Nephron progenitor cell (in vitro differentiated cells): ENCODE measurements at regions not wholly inside any gene's neighbourhood (a gene's known extent, or its start where the extent isn't known, plus 50 kb on each side); places are given as distances from the start of the nearest gene placed in this dataset.

Experiments
- DNase-seq: peaks from one replicate; pipeline ENCODE4 v3.0.0; 2021
- H3K27ac Mint-ChIP-seq: 2 replicates; pipeline ENCODE4 v1.8.0; 2021; ENCODE audit warnings: mild to moderate bottlenecking, moderate library complexity, mixed read lengths
- H3K27me3 Mint-ChIP-seq: 2 replicates; pipeline ENCODE4 v1.8.0; 2021; ENCODE audit warnings: mild to moderate bottlenecking, low read depth, mixed read lengths; ENCODE audit not compliant: poor library complexity
- H3K36me3 Mint-ChIP-seq: 2 replicates; pipeline ENCODE4 v1.8.0; 2021; ENCODE audit warnings: low read depth, mixed read lengths
- H3K4me1 Mint-ChIP-seq: 2 replicates; pipeline ENCODE4 v1.8.0; 2021; ENCODE audit warnings: mixed read lengths
- H3K4me3 Mint-ChIP-seq: 2 replicates; pipeline ENCODE4 v1.8.0; 2021; ENCODE audit warnings: mild to moderate bottlenecking, moderate library complexity, mixed read lengths
- H3K9me3 Mint-ChIP-seq: 2 replicates; pipeline ENCODE4 v1.8.0; 2021; ENCODE audit warnings: mild to moderate bottlenecking, moderate library complexity, mixed read lengths
- TF ChIP-seq, protein P1 (sequence below): fragments of 200-600 bp; sonication (generic); IDR thresholded peaks from 2 replicates; pipeline ENCODE4 v1.5.0; 2021; ENCODE audit warnings: antibody characterized with exemption

DNA sequence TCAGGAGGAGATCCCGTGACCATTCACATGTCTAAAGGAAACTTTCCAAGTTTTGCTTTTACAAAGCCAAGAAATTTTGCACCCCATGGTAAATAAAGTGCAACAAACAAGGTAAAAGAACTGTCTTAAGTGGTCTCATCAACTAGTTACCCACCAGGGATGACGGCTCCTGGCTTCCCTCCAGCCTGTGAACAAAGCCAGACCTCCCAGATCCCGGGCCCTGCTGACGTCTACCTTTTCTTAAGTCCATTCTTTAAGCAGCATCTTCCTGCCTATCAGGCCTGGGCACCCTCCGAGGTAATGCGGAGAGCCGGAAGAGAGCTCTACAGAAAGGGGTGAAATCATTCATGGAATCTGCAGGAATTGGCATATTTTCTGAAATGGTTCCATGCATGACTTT lies 58.0 kb upstream of the DAAM1 start:
- H3K9me3 Mint-ChIP-seq, result no peaks in the 10 kb centered on the region
- DNase-seq, result no peak
- peaks cover 8% of the 10 kb centered on the region for H3K27me3 Mint-ChIP-seq
- peaks cover 13% of the 10 kb centered on the region for H3K4me1 Mint-ChIP-seq
- TF ChIP-seq, protein P1, sequence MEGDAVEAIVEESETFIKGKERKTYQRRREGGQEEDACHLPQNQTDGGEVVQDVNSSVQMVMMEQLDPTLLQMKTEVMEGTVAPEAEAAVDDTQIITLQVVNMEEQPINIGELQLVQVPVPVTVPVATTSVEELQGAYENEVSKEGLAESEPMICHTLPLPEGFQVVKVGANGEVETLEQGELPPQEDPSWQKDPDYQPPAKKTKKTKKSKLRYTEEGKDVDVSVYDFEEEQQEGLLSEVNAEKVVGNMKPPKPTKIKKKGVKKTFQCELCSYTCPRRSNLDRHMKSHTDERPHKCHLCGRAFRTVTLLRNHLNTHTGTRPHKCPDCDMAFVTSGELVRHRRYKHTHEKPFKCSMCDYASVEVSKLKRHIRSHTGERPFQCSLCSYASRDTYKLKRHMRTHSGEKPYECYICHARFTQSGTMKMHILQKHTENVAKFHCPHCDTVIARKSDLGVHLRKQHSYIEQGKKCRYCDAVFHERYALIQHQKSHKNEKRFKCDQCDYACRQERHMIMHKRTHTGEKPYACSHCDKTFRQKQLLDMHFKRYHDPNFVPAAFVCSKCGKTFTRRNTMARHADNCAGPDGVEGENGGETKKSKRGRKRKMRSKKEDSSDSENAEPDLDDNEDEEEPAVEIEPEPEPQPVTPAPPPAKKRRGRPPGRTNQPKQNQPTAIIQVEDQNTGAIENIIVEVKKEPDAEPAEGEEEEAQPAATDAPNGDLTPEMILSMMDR, result no peak
- no peak overlapping the region for H3K4me3 Mint-ChIP-seq
- H3K36me3 Mint-ChIP-seq, result no peaks in the 10 kb centered on the region
- no peak overlapping the region for H3K27ac Mint-ChIP-seq

DNA sequence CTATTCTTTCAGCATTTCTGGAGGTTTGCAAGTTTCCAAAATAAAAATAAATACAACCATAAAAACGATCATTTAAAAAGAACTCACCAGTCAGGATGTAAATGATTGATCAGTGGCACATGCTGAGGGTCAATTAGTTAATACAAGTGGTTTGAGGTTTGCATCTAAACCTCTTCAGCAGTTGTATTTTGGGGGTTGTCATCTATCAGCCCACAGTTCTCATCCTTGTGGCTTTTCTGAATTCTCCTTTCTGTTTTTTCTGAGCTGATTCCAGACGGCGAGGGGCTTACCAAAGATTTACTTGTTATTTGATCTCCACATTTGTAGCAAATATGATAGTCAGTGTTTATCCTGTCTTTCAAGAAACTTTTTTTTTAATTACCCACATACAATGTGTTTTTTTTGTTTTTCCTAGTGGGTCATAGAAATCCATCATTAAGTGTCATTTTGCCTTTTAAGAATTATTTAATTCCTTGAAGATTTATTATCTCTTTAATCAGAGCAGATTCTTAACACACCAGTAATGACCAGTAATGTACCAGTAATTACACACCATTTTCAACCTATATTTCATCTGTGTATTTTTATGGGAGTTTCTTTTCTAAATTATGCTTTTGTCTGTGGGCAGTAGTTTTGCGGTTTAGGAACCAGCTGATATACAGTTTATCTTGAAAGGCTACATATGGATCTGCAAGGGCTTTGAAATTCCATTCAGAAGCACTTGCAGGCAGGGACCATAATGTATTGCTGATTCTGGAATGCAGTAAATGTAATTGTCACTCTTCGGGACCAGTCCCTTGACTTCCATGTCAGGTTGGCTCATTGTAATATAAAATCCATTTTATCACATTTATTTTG lies 56.3 kb upstream of the DAAM1 start:
- peaks cover 8% of the 10 kb centered on the region for H3K27me3 Mint-ChIP-seq
- H3K9me3 Mint-ChIP-seq, result no peaks in the 10 kb centered on the region
- peaks cover 9% of the 10 kb centered on the region for H3K4me1 Mint-ChIP-seq
- TF ChIP-seq, protein P1, result no peak
- no peak overlapping the region for H3K4me3 Mint-ChIP-seq
- H3K36me3 Mint-ChIP-seq, result no peaks in the 10 kb centered on the region
- no peak for DNase-seq
- no peak overlapping the region for H3K27ac Mint-ChIP-seq

GRCh38 chr14:59132796-59133494 lies 55.5 kb upstream of the DAAM1 start:
- Mint-ChIP-seq H3K4me1 (peaks cover 6% of the 10 kb centered on the region), H3K27me3 (peaks cover 8% of the 10 kb centered on the region), H3K36me3 (no peaks in the 10 kb centered on the region), H3K9me3 (no peaks in the 10 kb centered on the region), H3K27ac (no peak overlapping the region), H3K4me3 (no peak overlapping the region)
- TF ChIP-seq, protein P1, result no peak
- DNase-seq, result no peak

GRCh38 chr14:59133709-59134108 lies 54.8 kb upstream of the DAAM1 start:
- Mint-ChIP-seq H3K36me3 (no peaks in the 10 kb centered on the region), H3K27me3 (peaks cover 8% of the 10 kb centered on the region), H3K27ac (no peak overlapping the region), H3K9me3 (no peaks in the 10 kb centered on the region), H3K4me3 (no peak overlapping the region), H3K4me1 (peaks cover 3% of the 10 kb centered on the region)
- TF ChIP-seq, protein P1, result no peak
- DNase-seq, result no peak

- TF ChIP-seq, protein P1, result no peak
- no peak for DNase-seq
- no peak overlapping the region for H3K27ac Mint-ChIP-seq
- no peaks in the 10 kb centered on the region for H3K4me1 Mint-ChIP-seq
- H3K9me3 Mint-ChIP-seq, result no peaks in the 10 kb centered on the region
- H3K36me3 Mint-ChIP-seq, result no peaks in the 10 kb centered on the region
- no peak overlapping the region for H3K4me3 Mint-ChIP-seq
- peaks cover 8% of the 10 kb centered on the region for H3K27me3 Mint-ChIP-seq
Observed at GRCh38 chr14:59134307-59134706, 54.2 kb upstream of the DAAM1 start.
